HEK293T (cell line): ENCODE measurements at regions not wholly inside any gene's neighbourhood (a gene's known extent, or its start where the extent isn't known, plus 50 kb on each side); places are given as distances from the start of the nearest gene placed in this dataset.

Experiments
- ARNT ChIP-seq: fragments of 450-650 bp; IDR thresholded peaks from 2 replicates; pipeline ENCODE4 v1.6.1; 2017; ENCODE audit warnings: mild to moderate bottlenecking
- ELF4 ChIP-seq: fragments of 450-650 bp; IDR thresholded peaks from 2 replicates; pipeline ENCODE4 v1.6.1; 2017; ENCODE audit warnings: antibody characterized with exemption
- FOXA1 ChIP-seq: fragments of 450-650 bp; IDR thresholded peaks from 2 replicates; pipeline ENCODE4 v1.6.1; 2016; ENCODE audit warnings: mild to moderate bottlenecking
- LEF1 ChIP-seq: fragments of 450-650 bp; IDR thresholded peaks from 2 replicates; pipeline ENCODE4 v1.6.1; 2017; ENCODE audit warnings: mild to moderate bottlenecking, borderline replicate concordance
- SP1 ChIP-seq: fragments of 450-650 bp; IDR thresholded peaks from 2 replicates; pipeline ENCODE4 v1.6.1; 2017
- SUZ12 ChIP-seq: fragments of 450-650 bp; IDR thresholded peaks from 2 replicates; pipeline ENCODE4 v1.6.1; 2016; ENCODE audit warnings: mild to moderate bottlenecking
- TARDBP ChIP-seq: fragments of 450-650 bp; IDR thresholded peaks from 2 replicates; pipeline ENCODE4 v1.6.1; 2016

DNA sequence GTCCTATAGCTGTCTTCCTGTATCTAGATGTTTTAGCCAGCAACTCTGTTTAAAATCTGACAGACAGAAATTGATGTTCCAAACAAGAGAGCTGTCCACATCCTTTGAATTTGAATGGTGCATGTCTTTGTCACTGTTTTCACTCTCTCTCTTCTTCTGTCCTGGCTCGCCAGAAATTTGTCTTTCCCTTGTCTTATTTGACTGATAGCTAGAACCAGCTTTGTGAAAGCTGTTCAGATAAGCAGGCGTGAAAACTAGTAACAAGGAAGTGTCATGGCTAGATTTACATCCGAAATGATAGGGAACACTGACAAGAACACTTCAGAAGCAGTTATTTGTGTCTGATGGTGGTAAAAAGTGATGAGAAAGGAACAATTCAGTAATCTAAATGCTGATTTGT, 354.9 kb upstream of the SLITRK1 start:
- no peak for TF ChIP-seq ARNT
- no peak for TF ChIP-seq FOXA1
- no peak for TF ChIP-seq TARDBP
- no peak for TF ChIP-seq LEF1
- TF ChIP-seq SUZ12, result no peak
- TF ChIP-seq SP1, result no peak
- no peak for TF ChIP-seq ELF4
